Hindlimb muscle (tissue), 1 donor: ENCODE measurements at regions not wholly inside any gene's neighbourhood (a gene's known extent, or its start where the extent isn't known, plus 50 kb on each side); places are given as distances from the start of the nearest gene placed in this dataset.

ENCODE experiments used
- DNase-seq: peaks from one replicate; pipeline ENCODE4 v3.0.0-alpha.2; 2013

DNA sequence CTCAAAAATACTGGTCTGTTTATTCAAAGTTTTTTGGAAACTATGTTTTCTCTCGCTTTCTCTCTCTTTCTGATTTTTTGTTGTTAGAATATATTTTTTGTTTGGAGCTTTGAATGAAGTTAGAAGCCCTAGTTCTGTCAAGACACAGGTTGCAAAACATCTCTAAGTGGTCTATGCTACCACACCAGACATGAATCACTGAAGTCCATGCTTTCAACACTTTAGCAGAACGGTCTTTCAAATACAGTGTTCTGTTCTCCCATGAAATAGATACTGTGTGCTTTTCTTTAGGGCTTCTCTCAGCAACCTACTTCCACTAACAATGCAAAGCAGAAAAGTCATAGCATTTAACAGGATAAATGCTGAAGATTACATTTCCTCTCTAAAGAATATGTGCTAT, 392.5 kb downstream of the TMEM167A start:
- DNase-seq: no peak

DNA sequence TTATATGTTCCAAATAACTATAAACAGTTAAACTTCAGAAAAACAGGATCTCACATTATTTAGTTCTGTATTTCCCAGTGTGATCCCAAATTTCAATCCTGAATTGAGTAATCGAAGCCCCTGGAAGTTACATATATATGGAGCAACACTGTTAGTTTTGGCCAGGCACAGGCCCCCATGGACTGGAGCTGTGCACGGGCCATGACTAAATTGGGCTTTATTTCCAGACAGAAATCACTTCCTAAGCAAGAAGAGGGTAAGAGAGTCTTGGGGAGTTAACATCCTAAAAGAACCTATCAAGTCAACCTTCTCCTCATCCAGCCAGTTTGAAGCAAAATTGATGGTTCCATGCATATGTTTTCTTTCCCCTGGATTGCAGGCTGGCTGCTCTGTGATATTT, 393.0 kb downstream of the TMEM167A start:
- peak; percentile 32 for DNase-seq

DNA sequence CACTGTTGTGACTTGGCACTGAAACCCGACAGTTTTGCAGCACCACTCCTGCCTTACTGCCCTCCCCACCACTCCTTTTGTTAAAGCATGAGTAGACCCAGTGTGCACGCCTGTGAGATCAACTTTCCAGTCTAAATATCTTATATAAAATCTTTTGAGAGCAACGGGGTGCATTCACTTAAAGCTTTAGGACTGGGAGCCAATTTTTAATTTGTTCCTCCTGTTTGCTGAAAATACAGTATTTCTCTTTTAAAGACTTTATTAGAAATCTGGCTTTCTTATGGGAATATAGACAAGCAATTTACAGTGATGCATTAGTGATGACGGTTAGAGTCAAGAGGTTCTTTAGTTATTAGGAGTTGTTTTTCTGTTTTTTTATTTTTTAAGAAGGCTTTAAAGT, 397.5 kb downstream of the TMEM167A start:
- DNase-seq: peak; percentile 52

DNA sequence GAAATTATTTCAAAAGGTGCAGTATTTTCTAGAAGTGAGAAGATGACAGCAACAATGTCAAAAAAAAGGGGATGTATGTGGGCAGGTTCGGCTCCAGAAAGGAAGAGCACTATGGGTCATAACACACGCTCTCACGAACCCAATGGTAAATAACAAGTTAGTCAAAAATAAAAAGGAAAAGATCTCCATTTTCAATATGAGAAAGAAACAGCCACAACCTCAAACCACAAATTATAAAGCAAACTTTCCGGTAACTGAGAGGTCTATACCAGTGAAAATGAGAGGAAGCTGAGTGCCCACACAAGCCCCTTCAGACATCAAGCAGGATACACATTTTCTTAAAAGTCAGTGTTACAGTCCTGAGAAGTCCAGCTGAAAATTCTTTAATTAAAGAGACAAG, 398.5 kb upstream of the RPS23 start:
- DNase-seq: no peak

DNA sequence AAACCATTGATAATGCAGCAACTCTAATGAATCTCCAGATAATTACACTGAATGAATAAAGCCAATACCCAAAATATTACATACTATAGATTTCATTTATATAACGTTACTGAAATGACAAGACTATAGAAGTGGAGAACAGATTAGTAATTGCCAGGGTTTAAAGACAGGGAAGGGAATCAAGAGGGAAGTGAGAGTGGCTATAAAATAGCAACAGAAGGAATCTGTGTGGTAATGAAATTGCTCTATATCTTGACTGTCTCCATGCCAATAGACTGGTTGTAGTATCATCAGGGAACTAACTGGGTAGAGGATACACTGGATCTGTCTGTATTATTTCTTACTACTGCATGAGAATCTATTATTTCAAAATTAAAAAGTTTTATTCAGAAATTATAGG, 396.5 kb upstream of the RPS23 start:
- no peak for DNase-seq

DNA sequence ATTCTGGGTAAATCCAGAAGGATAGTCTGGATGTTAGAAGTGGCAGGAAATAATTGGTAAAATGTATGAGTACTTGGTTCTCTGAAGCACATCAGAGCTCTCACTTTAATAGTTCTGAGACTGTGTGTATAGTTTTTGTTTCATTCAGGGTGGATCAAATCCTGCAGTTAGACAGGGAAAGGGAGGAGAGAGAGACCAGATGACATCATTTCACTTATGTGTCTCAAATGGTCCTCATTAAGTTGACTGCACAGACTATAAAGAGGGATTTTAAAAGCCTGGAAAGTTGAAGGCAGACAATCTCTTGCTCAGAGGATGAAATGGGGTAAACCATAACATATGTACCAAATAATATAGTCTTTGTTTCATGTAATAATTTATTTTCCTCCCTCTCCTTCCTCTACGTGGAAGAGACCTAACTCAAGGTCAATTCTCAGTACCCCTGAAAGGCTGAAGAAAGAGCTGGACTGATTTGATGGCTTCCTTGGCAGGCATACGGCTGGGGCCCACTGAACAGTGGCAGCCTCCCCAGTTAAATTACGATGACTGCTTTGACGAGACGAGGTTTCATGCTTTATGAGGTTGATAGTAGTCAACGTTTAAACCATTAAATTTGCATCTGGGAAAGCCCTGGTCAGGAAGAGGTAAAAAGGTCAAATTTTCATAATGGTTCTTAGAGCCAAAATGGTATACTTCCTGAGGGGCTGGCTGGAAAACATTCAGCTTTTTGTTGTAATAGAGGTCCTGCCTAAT, 395.1 kb upstream of the RPS23 start:
- no peak for DNase-seq

DNA sequence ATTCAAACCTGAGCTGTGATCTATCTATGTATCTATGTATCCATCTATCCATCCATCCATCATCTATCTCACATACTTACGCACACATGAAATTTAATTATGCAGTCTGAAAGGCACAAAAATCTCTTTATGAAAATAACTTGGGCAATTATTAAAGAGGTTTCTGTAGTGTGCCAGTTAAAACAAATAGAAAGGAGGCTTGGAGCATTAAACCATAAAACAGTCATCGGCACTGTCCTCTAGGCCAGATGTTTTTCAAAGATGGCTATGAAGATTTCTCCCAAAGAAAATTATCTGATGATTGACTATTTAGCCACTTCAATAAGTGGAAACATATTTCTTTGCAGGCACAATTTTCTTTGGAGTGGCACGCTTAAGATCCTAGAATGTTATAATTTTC, 392.5 kb upstream of the RPS23 start:
- no peak for DNase-seq

DNA sequence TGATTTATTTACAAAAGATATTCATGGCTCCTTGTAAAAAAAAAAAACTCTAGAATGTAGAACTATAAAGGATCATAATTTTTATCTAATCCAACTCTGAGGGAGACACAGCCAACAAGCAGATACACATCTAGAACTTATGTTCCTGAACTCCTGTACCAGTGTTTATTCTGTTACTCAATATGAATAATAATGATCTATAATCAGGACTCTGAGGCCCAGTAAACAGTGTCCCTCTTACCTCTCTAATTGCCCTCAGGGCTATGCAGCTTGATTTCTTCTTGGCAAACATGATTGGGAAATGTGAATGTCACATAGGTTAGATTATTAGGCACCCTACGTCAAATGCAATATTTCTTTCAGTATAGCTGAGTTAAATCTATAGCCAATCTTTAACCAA, 391.6 kb upstream of the RPS23 start:
- no peak for DNase-seq

DNA sequence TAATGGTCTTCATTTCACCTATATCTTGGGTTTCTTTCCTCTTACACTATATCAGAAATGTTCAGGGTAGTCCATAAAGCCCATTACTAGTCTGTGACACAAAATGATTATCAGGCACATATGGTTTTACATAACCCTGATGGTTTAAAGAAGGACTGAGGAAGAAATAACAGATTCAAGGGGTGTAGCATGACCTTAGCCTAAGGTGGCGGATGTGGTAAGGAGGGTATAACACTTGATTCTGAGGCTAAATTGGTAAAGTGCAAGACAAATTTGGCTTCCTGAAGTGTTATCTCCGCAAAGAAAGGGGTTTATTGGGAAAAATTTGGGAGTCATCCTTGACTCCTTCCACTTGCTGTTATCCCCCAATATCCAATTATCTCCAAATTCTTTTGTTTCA, 388.2 kb upstream of the RPS23 start:
- DNase-seq: no peak

DNA sequence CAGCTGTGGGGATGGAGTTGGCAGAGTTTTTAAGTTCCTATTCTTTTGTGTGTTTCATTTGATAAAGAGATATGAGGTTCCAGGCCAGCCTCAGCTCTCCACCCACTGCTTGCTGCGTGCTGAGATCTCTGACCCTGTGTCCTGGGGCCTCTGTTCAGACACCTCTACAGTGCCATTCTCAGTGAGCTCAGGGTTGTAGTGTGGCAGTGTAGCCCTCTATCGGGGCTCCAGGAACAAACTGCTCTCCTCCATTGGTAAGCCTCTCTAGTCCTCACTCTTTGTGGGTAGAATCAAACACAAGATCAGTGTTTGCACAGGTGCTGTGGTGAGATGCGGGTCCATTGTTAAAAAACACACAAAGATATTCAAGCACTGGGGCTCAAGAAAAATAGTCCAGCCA, 386.6 kb upstream of the RPS23 start:
- DNase-seq: no peak

DNA sequence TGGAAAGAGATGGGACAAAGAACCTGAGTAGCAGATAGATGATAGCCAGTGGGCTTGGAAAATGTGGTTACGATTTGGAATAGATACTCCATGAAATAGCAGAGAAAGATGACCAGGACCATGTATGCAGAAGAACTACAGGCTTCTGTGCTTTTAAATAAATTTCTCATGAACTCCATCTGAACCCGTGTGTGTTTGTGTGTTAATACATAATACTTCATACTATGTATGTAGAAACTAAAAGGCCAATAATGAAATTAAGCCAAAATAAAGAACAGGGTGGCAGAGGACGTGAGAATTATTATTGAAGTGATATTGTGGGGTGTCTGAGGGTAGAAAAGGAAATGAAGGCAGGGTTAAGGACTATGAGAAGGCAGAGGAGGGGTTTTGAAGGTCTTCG, 385.1 kb upstream of the RPS23 start:
- DNase-seq: no peak

DNA sequence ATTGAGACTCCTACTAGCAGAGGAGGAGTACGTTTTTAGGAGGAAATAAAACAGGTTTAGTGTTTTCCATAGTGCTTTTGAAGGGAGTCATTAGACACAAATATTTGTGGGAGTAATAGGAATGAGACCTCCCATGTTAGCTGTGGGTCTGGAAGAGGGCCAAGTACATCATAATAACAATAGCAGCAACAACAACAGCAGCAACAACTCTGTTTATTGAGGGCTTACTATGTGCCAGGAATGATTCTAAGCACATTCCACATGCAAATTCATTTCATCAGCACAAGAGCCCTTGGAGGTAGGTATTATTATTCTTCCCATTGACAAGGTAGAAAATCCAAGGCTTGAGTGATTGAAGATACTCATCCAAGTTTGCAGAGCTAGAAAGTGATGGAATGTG, 384.2 kb upstream of the RPS23 start:
- DNase-seq: no peak

DNA sequence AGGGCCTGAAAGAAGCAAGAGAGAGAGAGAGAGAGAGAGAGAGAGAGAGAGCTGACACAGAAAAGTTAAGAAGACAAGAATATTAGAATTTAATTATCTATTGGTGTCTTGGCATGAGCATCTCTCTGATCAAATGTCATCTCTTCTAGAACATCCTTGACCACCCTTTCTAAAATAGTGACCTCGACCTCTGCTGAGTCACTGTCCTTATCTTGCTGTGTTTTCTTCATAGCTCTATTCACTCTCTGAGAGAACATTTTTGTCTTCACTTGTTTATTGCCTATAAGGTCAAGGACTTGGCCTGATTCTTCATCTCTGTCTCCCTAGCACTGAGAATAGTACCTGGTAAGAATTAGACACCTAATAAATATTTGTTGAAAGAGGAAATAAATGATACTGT, 383.8 kb upstream of the RPS23 start:
- no peak for DNase-seq

DNA sequence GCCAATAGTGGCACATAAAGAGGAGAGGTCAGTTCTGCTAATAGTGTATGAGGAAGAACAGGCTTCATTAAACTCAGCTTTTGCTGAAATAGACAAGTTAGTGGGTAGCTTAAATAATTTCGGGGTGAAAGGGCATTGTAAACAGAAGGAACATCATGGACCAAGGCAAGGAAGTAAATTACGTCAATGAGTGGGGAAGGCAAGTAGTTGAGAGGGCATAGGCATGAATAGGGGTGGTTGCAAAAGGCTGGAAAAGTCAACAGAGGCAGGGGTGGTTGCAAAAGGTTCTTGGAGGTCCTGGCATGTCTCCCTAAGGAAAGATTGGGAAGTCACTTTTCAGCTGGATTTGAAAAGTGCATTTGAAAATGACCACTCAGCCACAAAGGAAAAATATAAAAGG, 383.3 kb upstream of the RPS23 start:
- no peak for DNase-seq

DNA sequence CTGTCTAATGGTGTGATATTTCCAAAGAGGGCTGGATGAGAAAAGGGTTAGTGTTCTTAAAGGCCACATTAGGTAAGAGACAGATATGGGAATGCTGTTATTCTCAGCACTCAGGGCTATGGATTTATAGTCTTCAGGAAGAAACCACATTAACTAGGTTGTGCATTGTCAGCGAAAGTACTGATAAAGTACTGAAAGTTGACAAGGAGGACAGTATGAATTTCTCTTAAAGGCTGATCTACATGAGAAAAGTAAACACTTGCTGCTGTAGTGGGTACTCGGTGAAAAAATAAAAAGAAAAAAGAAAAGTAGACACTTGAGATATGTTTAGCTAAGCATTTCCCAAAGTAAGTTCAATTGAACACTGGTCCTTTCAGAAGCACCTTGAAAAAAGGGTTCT, 381.0 kb upstream of the RPS23 start:
- DNase-seq: no peak

DNA sequence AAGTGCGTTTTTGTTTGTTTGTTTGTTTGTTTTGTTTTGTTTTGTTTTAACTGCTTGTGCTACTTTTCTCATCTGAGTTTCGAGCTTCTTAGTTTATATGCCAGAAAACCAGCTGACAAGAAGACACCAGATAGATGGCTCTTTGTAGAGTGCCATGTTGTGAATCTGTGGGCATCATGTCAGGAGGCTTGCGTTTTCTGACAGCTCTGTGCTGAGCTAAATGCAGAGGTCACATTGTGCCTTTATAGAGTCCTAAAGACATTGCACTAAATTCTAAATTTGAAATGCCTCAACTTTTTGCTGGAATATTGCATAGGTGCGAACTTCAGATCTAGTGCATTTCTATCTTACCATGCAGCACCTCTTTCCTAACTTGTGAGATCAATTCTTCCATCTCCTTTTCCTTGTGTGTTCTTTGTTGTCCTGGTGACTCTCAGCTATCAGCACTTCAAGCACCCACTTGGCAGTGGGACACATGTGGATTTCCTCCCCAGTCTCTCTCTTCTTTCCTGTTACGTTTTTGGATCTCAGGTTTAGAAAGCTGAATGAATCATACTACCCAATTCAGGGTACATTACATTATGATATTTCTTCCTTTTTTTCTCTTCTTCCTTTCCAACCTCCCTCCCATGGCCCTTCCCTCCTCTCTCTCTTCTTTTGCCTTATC, 379.0 kb upstream of the RPS23 start:
- DNase-seq: no peak

DNA sequence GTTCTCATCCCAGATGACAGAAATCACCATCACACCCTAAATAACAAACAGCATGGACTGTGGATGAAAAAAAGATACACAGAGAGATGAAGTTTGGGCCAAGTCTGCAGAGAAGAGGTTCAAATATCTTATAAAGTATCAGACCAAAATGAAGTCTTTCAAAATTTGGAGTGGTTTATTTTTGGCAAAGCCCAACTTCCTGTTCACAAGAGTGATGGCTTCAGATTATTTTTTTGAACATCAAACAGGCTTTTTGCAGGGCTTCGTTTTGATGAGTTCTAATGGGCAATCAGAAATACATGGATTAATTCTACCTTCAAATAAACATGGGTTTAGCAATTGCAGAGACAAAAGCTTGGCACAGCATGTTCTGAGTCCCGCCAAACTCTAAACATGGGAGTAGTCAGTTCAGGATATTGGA, 378.2 kb upstream of the RPS23 start:
- DNase-seq: peak; percentile 32

DNA sequence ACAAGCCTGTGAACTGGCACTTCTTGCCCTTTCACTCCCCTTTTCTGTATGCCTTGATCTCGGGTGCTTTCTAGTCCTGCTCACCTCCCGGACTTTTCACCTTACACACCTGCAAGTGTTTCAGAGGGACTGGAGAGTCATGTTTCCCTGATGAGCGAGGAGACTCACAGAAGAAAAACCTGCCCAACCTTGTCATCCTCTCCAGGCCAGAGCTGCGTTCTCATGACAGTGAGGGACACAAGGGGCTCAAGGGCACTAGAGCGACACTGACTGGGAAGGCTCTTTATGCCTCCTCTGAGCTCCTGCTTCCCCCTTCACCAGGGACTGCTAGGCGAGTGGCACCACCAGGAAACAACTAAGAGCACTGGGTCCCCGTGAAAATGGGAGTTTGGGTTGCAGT, 376.9 kb upstream of the RPS23 start:
- DNase-seq: no peak

DNA sequence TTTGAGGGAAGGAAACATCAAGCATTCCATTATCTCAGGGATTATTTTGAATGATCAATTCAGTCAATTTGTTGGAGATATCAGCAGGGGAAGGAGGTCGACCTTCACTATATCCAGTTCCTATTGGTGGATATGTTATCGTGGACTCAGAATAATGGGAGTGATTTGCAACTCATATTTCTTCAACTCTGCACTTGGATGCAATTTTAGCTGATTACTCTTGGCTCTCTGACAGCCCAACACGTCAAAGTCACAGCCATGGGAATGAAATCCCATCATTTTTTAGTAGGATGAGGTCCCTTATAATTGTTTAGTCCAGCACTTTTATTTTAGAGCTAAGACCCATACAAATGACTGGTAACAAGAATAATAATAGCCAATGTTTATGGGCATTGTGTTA, 371.8 kb upstream of the RPS23 start:
- DNase-seq: no peak

DNA sequence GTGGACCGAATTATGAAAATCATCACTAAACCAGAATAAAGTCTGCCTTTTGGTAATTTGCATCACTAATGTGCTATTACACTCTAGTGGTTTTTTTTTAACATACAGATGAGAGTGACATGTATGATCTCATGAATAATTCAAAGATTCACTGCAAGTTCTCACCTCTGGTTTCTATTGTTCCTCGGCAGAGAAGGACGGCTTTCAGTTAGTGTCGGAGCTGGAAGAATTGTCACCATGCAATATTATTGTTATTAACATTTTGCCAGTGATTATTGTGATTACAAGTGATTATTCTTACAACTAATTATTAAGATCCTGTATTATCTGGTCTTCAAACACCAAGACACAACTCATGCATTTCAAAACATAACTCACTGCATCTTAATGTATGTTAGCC, 366.6 kb upstream of the RPS23 start:
- DNase-seq: no peak

DNA sequence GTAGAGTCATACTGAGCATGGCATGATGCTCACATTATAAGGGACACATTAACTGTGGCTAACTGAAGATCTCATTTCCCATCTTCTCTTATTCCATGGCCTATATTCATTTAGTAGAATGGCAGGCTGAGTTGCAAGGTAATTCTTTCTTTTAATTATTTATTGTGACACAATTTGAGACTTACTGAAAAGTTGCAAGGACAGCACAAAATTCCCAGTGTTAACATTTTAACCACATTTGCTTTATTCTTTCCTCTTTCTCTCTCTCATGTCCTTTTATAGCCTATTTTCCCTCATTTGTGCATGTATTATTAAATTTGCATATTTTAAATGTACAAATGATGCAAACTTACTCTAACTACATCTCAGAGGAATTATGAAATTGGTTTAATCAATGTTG, 366.1 kb upstream of the RPS23 start:
- DNase-seq: no peak

DNA sequence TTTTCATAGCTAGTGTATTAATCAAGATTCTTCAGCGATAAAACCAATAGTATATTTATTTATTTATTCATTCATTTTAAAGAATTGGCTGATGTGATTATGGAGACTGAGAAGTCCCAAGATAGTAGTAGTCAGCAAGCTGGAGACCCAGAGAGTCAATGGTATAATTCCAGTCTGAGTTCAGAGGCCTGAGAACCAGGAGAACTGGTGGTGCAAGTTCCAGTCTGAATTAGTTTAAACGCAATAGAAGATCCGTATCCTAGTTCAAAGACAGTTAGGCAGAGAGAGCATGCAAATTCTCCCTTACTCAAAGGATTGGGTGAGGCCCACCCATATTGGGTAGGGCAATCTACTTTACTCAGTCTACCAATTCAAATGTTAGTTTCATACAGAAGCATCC, 364.2 kb upstream of the RPS23 start:
- no peak for DNase-seq

DNA sequence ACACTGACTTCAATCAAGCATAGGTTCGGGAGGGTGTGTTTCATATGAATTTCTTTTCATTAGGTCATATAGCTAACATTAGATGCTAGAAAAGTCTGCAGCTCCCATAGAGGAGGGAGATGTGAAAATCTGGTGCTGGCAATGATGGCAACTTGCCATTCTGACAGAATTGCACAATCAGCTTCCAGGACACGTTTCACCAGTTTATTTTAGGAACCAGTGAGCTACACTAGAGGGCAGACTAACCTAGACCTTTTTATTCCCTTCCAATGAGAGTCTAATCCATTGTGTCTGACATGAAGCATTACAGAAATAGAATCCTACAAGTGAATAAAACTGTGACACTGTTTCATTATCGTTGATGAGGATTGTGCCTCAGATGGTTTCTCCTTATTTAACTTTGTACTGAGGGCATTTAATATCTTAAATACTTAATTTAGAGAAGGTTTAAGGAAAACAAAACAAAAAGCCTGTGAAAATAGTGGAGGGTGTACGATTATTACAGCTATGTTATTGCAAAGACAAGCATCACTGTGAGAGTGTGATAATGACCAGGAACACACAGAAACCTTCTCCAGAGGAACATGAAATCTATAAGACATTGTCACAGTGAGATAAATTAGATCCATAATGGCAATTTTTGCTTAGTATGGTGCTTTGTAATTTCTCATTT, 363.3 kb upstream of the RPS23 start:
- DNase-seq: peak; percentile 78

DNA sequence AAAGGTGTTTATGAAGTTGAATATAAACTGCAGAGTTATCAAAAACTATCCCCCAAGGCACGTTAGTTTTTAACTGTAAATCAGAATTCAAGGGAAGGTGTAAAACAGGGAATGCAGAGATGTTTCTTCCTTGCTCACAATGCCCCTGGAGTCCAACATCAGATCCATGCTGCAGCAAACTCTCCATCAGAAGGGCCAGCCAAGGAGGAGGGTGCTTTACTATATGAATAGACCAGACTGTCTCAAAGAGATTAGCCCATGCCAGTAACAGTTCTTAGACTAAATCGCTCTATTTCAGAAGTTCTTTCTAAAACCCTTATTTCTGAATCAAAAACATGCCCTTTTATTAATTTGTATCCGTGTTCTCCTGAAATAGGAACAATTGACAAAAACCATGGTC, 362.8 kb upstream of the RPS23 start:
- DNase-seq: no peak
